Naive thymus-derived CD4-positive, alpha-beta T cell (primary cell): ENCODE measurements at regions not wholly inside any gene's neighbourhood (a gene's known extent, or its start where the extent isn't known, plus 50 kb on each side); places are given as distances from the start of the nearest gene placed in this dataset.

Experiments used
- ATAC-seq: fragments of 150-1000 bp; cut with Tn5 transposase; 2 replicates; pipeline ENCODE4 v1.10.0; 2021; ENCODE audit warnings: mild to moderate bottlenecking, moderate library complexity
- CTCF ChIA-PET: fragments of 350-600 bp; sonication (Branson Sonifier 250); formaldehyde crosslinking; loops from one replicate; lab custom pipeline; 2021; ENCODE audit warnings: antibody characterized with exemption; lab: Charles Lee
- POLR2A ChIA-PET: fragments of 350-600 bp; sonication (Branson Sonifier 250); formaldehyde crosslinking; loops from one replicate; lab custom pipeline; 2021; ENCODE audit warnings: antibody characterized with exemption, inconsistent platforms; lab: Charles Lee
- DNase-seq, 9 donors: peaks; one replicate each; pipeline versions ENCODE4 v3.0.0 to v3.0.0-alpha.2; 2020 to 2022; ENCODE audit warnings: mixed read lengths in 1 of 9
- H3K27ac ChIP-seq: one replicate; pipeline ENCODE4 v1.7.0; 2013; ENCODE audit warnings: mild to moderate bottlenecking, low read depth, low read length, moderate library complexity
- H3K27me3 ChIP-seq, 2 donors: one replicate each; pipeline ENCODE4 v1.7.0; 2013; ENCODE audit warnings: low read length in 2 of 2, mild to moderate bottlenecking in 2 of 2, moderate library complexity in 2 of 2; ENCODE audit not compliant: control insufficient read depth in 2 of 2, insufficient read depth in 2 of 2
- H3K36me3 ChIP-seq, 3 experiments: 1 replicate in 2 of 3; 2 replicates in 1 of 3; pipeline ENCODE4 v1.7.0; 2013; ENCODE audit warnings: low read length in 3 of 3, mild to moderate bottlenecking in 3 of 3, moderate library complexity in 1 of 3; ENCODE audit not compliant: insufficient read depth in 3 of 3, control insufficient read depth in 2 of 3
- H3K4me1 ChIP-seq, 2 donors: one replicate each; pipeline ENCODE4 v1.7.0; 2013; ENCODE audit warnings: low read length in 2 of 2, mild to moderate bottlenecking in 2 of 2, moderate library complexity in 1 of 2; ENCODE audit not compliant: control insufficient read depth in 2 of 2, insufficient read depth in 2 of 2
- H3K4me3 ChIP-seq: 2 replicates; pipeline ENCODE4 v1.7.0; 2013; ENCODE audit warnings: mild to moderate bottlenecking, low read length
- H3K9me3 ChIP-seq, 3 experiments: 1 replicate in 2 of 3; 2 replicates in 1 of 3; pipeline ENCODE4 v1.7.0; 2013; ENCODE audit warnings: low read length in 3 of 3; ENCODE audit not compliant: control insufficient read depth in 2 of 3
- H3K27ac Mint-ChIP-seq, 9 donors: one replicate each; pipeline ENCODE4 v1.8.0; 2020 to 2022; ENCODE audit warnings: mixed read lengths in 9 of 9, mild to moderate bottlenecking in 8 of 9, moderate library complexity in 5 of 9, inconsistent platforms in 2 of 9
- H3K27me3 Mint-ChIP-seq, 5 donors: one replicate each; pipeline ENCODE4 v1.8.0; 2021 to 2022; ENCODE audit warnings: mixed read lengths in 5 of 5, mild to moderate bottlenecking in 1 of 5
- H3K36me3 Mint-ChIP-seq, 5 donors: one replicate each; pipeline ENCODE4 v1.8.0; 2020 to 2022; ENCODE audit warnings: mixed read lengths in 5 of 5, mild to moderate bottlenecking in 3 of 5, inconsistent platforms in 1 of 5
- H3K4me1 Mint-ChIP-seq, 7 donors: one replicate each; pipeline ENCODE4 v1.8.0; 2020 to 2022; ENCODE audit warnings: mixed read lengths in 7 of 7, mild to moderate bottlenecking in 3 of 7, inconsistent platforms in 1 of 7
- H3K4me3 Mint-ChIP-seq, 10 donors: one replicate each; pipeline ENCODE4 v1.8.0; 2020 to 2022; ENCODE audit warnings: mild to moderate bottlenecking in 10 of 10, mixed read lengths in 10 of 10, moderate library complexity in 6 of 10, inconsistent platforms in 2 of 10
- H3K9me3 Mint-ChIP-seq, 11 donors: one replicate each; pipeline ENCODE4 v1.8.0; 2020 to 2022; ENCODE audit warnings: mixed read lengths in 11 of 11, mild to moderate bottlenecking in 4 of 11, inconsistent platforms in 1 of 11, moderate library complexity in 1 of 11
- intact Hi-C, 2 donors: fragments of 100-400 bp; cut with micrococcal nuclease; formaldehyde crosslinking; loops; one replicate each; pipeline ENCODE4 v1.15.1; 2023

GRCh38 chr1:204736836-204737235 lies 51.3 kb upstream of the LRRN2 start:
- intact Hi-C loops: no loop called here
- peak overlapping the region in 1 of 9 donors; percentile 13 for H3K27ac Mint-ChIP-seq
- POLR2A ChIA-PET: no interaction called here

GRCh38 chr1:204738506-204738905 lies 53.0 kb upstream of the LRRN2 start:
- Mint-ChIP-seq H3K36me3 (peaks cover 0 to 7% (median 0%) of the 10 kb centered on the region in 5 donors), H3K27ac (no peak overlapping the region), H3K27me3 (peaks cover 36 to 66% (median 37%) of the 10 kb centered on the region in 5 donors), H3K9me3 (peaks cover 4 to 33% (median 18%) of the 10 kb centered on the region in 11 donors), H3K4me3 (no peak overlapping the region), H3K4me1 (no peaks in the 10 kb centered on the region)
- Histone ChIP-seq H3K27me3 (peaks cover 0 to 6% of the 10 kb centered on the region in 2 donors), H3K4me1 (no peaks in the 10 kb centered on the region), H3K4me3 (no peak overlapping the region), H3K27ac (no peak overlapping the region), H3K36me3 (no peaks in the 10 kb centered on the region), H3K9me3 (peaks cover 0 to 11% (median 0%) of the 10 kb centered on the region in 3 experiments)
- intact Hi-C loops: no loop called here
- CTCF ChIA-PET: no interaction called here
- ATAC-seq (no peak), DNase-seq (no peak)
- POLR2A ChIA-PET: no interaction called here

More at GRCh38 chr1:204736836-204737235, 51.3 kb upstream of the LRRN2 start:
- Mint-ChIP-seq H3K9me3 (peaks cover 4 to 33% (median 18%) of the 10 kb centered on the region in 11 donors), H3K36me3 (peaks cover 0 to 7% (median 0%) of the 10 kb centered on the region in 5 donors), H3K27me3 (peaks cover 22 to 62% (median 28%) of the 10 kb centered on the region in 5 donors), H3K4me1 (no peaks in the 10 kb centered on the region), H3K4me3 (no peak overlapping the region)
- Histone ChIP-seq H3K4me1 (no peaks in the 10 kb centered on the region), H3K4me3 (no peak overlapping the region), H3K9me3 (peaks cover 0 to 11% (median 0%) of the 10 kb centered on the region in 3 experiments), H3K27ac (no peak overlapping the region), H3K27me3 (peaks cover 0 to 2% of the 10 kb centered on the region in 2 donors), H3K36me3 (no peaks in the 10 kb centered on the region)
- DNase-seq (no peak), ATAC-seq (no peak)
- CTCF ChIA-PET: no interaction called here

DNA sequence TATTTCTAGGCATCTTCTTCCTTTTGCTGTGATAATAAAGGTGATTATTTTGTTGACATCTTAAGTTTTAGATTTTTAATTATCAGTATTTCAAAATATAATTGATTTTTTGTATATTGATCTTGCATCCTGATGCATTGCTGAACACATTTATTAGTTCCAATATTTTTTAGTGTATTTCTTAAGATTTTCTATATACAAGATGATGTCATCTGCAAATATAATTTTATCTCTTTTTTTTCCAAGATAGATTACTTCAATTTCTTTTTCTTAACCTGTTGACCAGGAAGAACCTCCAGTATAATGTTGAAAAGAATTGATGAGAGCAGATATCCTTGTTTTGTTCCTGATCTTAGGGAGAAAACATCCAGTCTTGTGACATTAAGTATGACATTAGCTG lies 54.8 kb upstream of the LRRN2 start:
- H3K4me3 ChIP-seq: no peak overlapping the region
- no peaks in the 10 kb centered on the region for H3K4me1 ChIP-seq
- no peaks in the 10 kb centered on the region for H3K36me3 ChIP-seq
- peaks cover 0 to 6% of the 10 kb centered on the region in 2 donors for H3K27me3 ChIP-seq
- no peak overlapping the region for H3K27ac Mint-ChIP-seq
- POLR2A ChIA-PET: no interaction called here
- intact Hi-C loops: no loop called here
- H3K4me3 Mint-ChIP-seq: no peak overlapping the region
- ATAC-seq: no peak
- CTCF ChIA-PET: interaction anchor here (0.6 kb wide), 1 partner anchor 43 kb away, joined by 3 read pairs; no protein-coding TSS in a partner anchor
- no peak overlapping the region for H3K27ac ChIP-seq
- peaks cover 0 to 11% (median 0%) of the 10 kb centered on the region in 3 experiments for H3K9me3 ChIP-seq
- H3K9me3 Mint-ChIP-seq: peaks cover 4 to 33% (median 18%) of the 10 kb centered on the region in 11 donors
- peaks cover 0 to 7% (median 0%) of the 10 kb centered on the region in 5 donors for H3K36me3 Mint-ChIP-seq
- H3K4me1 Mint-ChIP-seq: no peaks in the 10 kb centered on the region
- peaks cover 38 to 66% (median 44%) of the 10 kb centered on the region in 5 donors for H3K27me3 Mint-ChIP-seq
- DNase-seq: no peak

DNA sequence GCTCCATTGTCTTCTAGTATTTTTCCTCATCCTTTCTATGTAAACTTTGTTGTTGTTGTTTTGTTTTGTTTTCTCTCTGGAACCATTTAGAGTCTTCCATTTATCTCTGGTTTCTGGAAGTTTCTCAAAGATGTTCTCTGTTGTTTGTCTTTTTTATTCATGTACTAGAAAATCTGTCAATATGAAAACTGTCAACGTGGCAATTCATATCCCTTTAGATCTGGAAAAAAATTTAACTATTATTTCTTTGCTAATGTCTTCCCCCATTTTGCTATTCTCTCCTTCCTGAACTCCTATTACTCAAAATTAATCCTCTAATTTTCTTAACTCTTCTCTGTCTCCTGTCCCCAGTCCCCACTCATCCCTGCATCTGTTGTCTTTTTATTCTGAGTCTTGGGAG lies 55.9 kb upstream of the LRRN2 start:
- Mint-ChIP-seq H3K4me1 (no peaks in the 10 kb centered on the region), H3K36me3 (peaks cover 0 to 7% (median 0%) of the 10 kb centered on the region in 5 donors), H3K4me3 (no peak overlapping the region), H3K27me3 (peaks cover 36 to 59% (median 40%) of the 10 kb centered on the region in 5 donors), H3K27ac (no peak overlapping the region), H3K9me3 (peaks cover 4 to 33% (median 18%) of the 10 kb centered on the region in 11 donors)
- H3K27me3 ChIP-seq: peaks cover 0 to 6% of the 10 kb centered on the region in 2 donors
- H3K9me3 ChIP-seq: peaks cover 0 to 11% (median 0%) of the 10 kb centered on the region in 3 experiments
- no peak for ATAC-seq
- H3K27ac ChIP-seq: no peak overlapping the region
- intact Hi-C loops: no loop called here
- DNase-seq: no peak
- H3K4me1 ChIP-seq: no peaks in the 10 kb centered on the region
- ChIA-PET CTCF (no interaction called here), POLR2A (no interaction called here)
- no peaks in the 10 kb centered on the region for H3K36me3 ChIP-seq
- H3K4me3 ChIP-seq: no peak overlapping the region

DNA sequence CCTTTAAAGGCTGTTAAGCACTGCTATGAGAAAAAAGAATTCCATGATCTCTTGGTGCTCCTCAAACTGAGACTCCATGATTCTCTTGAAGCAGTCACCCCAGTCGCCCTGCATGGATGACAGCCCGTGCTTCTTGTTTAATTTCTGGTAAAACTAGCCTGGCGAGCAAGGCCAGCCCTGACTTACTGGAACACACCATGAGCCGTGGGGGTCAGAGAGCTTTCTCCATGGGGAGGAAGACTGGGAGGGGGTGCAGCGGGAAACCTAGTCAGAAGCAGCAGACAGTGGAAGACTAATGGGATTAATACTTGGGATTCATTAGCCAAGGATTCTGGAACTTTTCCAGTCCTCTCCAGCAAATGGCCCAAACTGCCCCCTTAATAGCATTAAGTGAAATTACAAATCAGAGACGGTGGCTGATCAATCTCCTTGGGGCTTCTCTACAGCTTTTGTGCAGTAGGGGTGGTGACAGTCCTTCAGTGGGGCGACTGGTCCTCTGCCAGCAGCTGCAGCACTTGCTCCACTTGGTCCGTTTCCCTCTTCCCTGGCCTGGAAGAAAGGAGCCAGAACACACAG lies 57.2 kb upstream of the LRRN2 start:
- H3K4me3 Mint-ChIP-seq: no peak overlapping the region
- peaks cover 0 to 4% (median 0%) of the 10 kb centered on the region in 7 donors for H3K4me1 Mint-ChIP-seq
- peaks cover 0 to 6% of the 10 kb centered on the region in 2 donors for H3K27me3 ChIP-seq
- H3K36me3 ChIP-seq: no peaks in the 10 kb centered on the region
- ChIA-PET POLR2A (no interaction called here), CTCF (no interaction called here)
- intact Hi-C loops: no loop called here
- H3K9me3 ChIP-seq: peaks cover 0 to 11% (median 0%) of the 10 kb centered on the region in 3 experiments
- no peak for DNase-seq
- peaks cover 1 to 21% (median 12%) of the 10 kb centered on the region in 11 donors for H3K9me3 Mint-ChIP-seq
- H3K27ac ChIP-seq: no peak overlapping the region
- ATAC-seq: no peak
- peaks cover 0 to 4% (median 0%) of the 10 kb centered on the region in 5 donors for H3K36me3 Mint-ChIP-seq
- no peak overlapping the region for H3K27ac Mint-ChIP-seq
- H3K4me3 ChIP-seq: no peak overlapping the region
- peaks cover 33 to 54% (median 40%) of the 10 kb centered on the region in 5 donors for H3K27me3 Mint-ChIP-seq
- H3K4me1 ChIP-seq: no peaks in the 10 kb centered on the region

DNA sequence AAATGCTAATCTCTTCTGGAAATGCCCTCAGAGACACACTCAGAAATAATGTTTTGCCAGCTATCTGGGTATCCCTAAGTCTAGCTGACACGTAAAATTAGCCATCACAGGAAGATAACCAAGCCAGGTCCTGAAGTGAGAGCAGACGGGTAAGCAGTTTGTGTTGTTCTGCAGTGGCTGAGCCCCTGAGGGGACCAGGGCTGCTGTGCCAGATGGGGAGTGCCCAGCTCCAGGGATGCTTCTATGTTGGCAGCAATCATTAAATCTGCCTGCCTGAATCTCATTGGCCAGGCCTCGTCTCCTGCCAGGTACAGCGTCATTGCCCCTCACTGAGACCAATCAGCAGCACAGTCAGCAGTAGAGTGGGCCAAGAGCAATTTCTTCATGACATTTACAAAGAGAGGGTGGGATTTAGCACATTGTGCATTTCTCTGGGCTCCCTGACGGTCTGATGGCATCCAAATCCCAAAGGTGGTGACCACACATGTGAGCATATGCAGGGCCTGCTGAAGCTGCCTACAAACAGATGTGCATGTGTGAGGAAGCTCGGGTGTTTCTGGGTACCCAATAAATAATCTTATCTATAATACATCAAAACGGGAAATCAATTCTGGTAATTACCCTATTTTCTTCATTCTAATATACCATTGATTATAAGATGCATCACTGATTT lies 58.7 kb upstream of the LRRN2 start:
- peaks cover 0 to 4% (median 0%) of the 10 kb centered on the region in 7 donors for H3K4me1 Mint-ChIP-seq
- no peak overlapping the region for H3K27ac ChIP-seq
- no peak overlapping the region for H3K27ac Mint-ChIP-seq
- H3K36me3 Mint-ChIP-seq: no peaks in the 10 kb centered on the region
- H3K9me3 Mint-ChIP-seq: peaks cover 0 to 7% (median 0%) of the 10 kb centered on the region in 11 donors
- ATAC-seq: no peak
- H3K4me3 Mint-ChIP-seq: no peak overlapping the region
- no peaks in the 10 kb centered on the region for H3K4me1 ChIP-seq
- DNase-seq: no peak
- no peaks in the 10 kb centered on the region for H3K36me3 ChIP-seq
- POLR2A ChIA-PET: no interaction called here
- CTCF ChIA-PET: no interaction called here
- H3K9me3 ChIP-seq: no peaks in the 10 kb centered on the region
- intact Hi-C loops: no loop called here
- peaks cover 24 to 52% (median 32%) of the 10 kb centered on the region in 5 donors for H3K27me3 Mint-ChIP-seq
- peaks cover 0 to 6% of the 10 kb centered on the region in 2 donors for H3K27me3 ChIP-seq
- no peak overlapping the region for H3K4me3 ChIP-seq
